Liver (tissue), 8 donors: ENCODE measurements at regions not wholly inside any gene's neighbourhood (a gene's known extent, or its start where the extent isn't known, plus 50 kb on each side); places are given as distances from the start of the nearest gene placed in this dataset.

Experiments
- DNase-seq: peaks from one replicate; pipeline ENCODE4 v3.0.0-alpha.2; 2017; ENCODE audit warnings: low spot score
- H3K27ac ChIP-seq, 2 donors: one replicate each; pipeline ENCODE4 v1.7.0; 2013; ENCODE audit warnings: inconsistent platforms in 2 of 2, low read length in 2 of 2, control low read depth in 1 of 2, low read depth in 1 of 2, mild to moderate bottlenecking in 1 of 2
- H3K27me3 ChIP-seq, 4 donors: one replicate each; pipeline versions ENCODE4 v1.6.1 to v1.7.0; 2013; ENCODE audit warnings: low read length in 3 of 4, inconsistent platforms in 1 of 4, mild to moderate bottlenecking in 1 of 4, moderate library complexity in 1 of 4; ENCODE audit not compliant: control insufficient read depth in 4 of 4, insufficient read depth in 4 of 4
- H3K36me3 ChIP-seq, 4 donors: one replicate each; pipeline versions ENCODE4 v1.6.1 to v1.7.0; 2013; ENCODE audit warnings: low read length in 3 of 4, mild to moderate bottlenecking in 3 of 4, low read depth in 1 of 4, moderate library complexity in 1 of 4; ENCODE audit not compliant: control insufficient read depth in 4 of 4, insufficient read depth in 3 of 4
- H3K4me1 ChIP-seq, 4 donors: one replicate each; pipeline versions ENCODE4 v1.6.1 to v1.7.0; 2013; ENCODE audit warnings: low read length in 3 of 4, mild to moderate bottlenecking in 3 of 4, moderate library complexity in 1 of 4; ENCODE audit not compliant: control insufficient read depth in 4 of 4, insufficient read depth in 4 of 4
- H3K4me3 ChIP-seq, 3 donors: one replicate each; pipeline versions ENCODE4 v1.6.1 to v1.7.0; 2013; ENCODE audit warnings: low read length in 3 of 3, control low read depth in 1 of 3, low read depth in 1 of 3, mild to moderate bottlenecking in 1 of 3
- H3K9ac ChIP-seq, 2 donors: one replicate each; pipeline ENCODE4 v1.7.0; 2013; ENCODE audit warnings: low read length in 2 of 2, mild to moderate bottlenecking in 2 of 2, moderate library complexity in 2 of 2, control low read depth in 1 of 2, low read depth in 1 of 2
- H3K9me3 ChIP-seq, 4 donors: one replicate each; pipeline versions ENCODE4 v1.6.1 to v1.7.0; 2013; ENCODE audit warnings: low read length in 3 of 4; ENCODE audit not compliant: control insufficient read depth in 4 of 4
- CTCF ChIP-seq: fragments of 150-350 bp; IDR thresholded peaks from 2 replicates; pipeline ENCODE4 v1.5.1; 2017; ENCODE audit warnings: improper control_type of control experiment, low read depth, low read length; ENCODE audit not compliant: missing input control
- EGR1 ChIP-seq, 2 donors: IDR thresholded peaks; 2 replicates each; pipeline ENCODE4 v1.6.1; 2016 to 2018; ENCODE audit warnings: antibody characterized with exemption in 2 of 2, low read depth in 2 of 2
- FOXA1 ChIP-seq: IDR thresholded peaks from 2 replicates; pipeline ENCODE4 v1.6.1; 2016; ENCODE audit warnings: antibody characterized with exemption
- FOXA2 ChIP-seq: IDR thresholded peaks from 2 replicates; pipeline ENCODE4 v1.6.1; 2016; ENCODE audit warnings: antibody characterized with exemption
- GABPA ChIP-seq, 2 donors: IDR thresholded peaks in 1 of 2; conservative IDR thresholded peaks in 1 of 2; 2 replicates each; pipeline ENCODE4 v1.6.1; 2016; ENCODE audit warnings: antibody characterized with exemption in 2 of 2, mild to moderate bottlenecking in 1 of 2, moderate library complexity in 1 of 2
- HNF4A ChIP-seq, 2 donors: conservative IDR thresholded peaks; 2 replicates each; pipeline ENCODE4 v1.6.1; 2016; ENCODE audit warnings: antibody characterized with exemption in 2 of 2, mild to moderate bottlenecking in 2 of 2
- HNF4G ChIP-seq: IDR thresholded peaks from 2 replicates; pipeline ENCODE4 v1.6.1; 2016; ENCODE audit warnings: antibody characterized with exemption
- JUND ChIP-seq, 2 donors: IDR thresholded peaks; 2 replicates each; pipeline ENCODE4 v1.6.1; 2016; ENCODE audit warnings: antibody characterized with exemption in 2 of 2
- NR2F2 ChIP-seq: IDR thresholded peaks from 2 replicates; pipeline ENCODE4 v1.6.1; 2016; ENCODE audit warnings: antibody characterized with exemption
- RAD21 ChIP-seq, 2 donors: IDR thresholded peaks; 2 replicates each; pipeline ENCODE4 v1.6.1; 2016; ENCODE audit warnings: antibody characterized with exemption in 2 of 2, mild to moderate bottlenecking in 2 of 2
- REST ChIP-seq: IDR thresholded peaks from 2 replicates; pipeline ENCODE4 v1.6.1; 2016; ENCODE audit warnings: antibody characterized with exemption, mild to moderate bottlenecking
- RXRA ChIP-seq, 2 donors: IDR thresholded peaks; 2 replicates each; pipeline ENCODE4 v1.6.1; 2017 to 2018; ENCODE audit warnings: antibody characterized with exemption in 2 of 2, mild to moderate bottlenecking in 1 of 2
- SP1 ChIP-seq: IDR thresholded peaks from 2 replicates; pipeline ENCODE4 v1.6.1; 2018; ENCODE audit warnings: antibody characterized with exemption, mild to moderate bottlenecking
- TAF1 ChIP-seq: conservative IDR thresholded peaks from 2 replicates; pipeline ENCODE4 v1.6.1; 2016; ENCODE audit warnings: antibody characterized with exemption, mild to moderate bottlenecking
- YY1 ChIP-seq: IDR thresholded peaks from 2 replicates; pipeline ENCODE4 v1.6.1; 2016; ENCODE audit warnings: antibody characterized with exemption, mild to moderate bottlenecking
- ZBTB33 ChIP-seq: IDR thresholded peaks from 2 replicates; pipeline ENCODE4 v1.6.1; 2016; ENCODE audit warnings: antibody characterized with exemption
- WGBS: extraction: QIAGEN DNeasy Blood & Tissue Kit; methylation state at CpG from one replicate; pipeline ENCODE4 v1.1.7; 2013; 5-methylcytosine and 5-hydroxymethylcytosine counted together
- TF ChIP-seq, protein P1 (sequence below): IDR thresholded peaks from 2 replicates; pipeline ENCODE4 v1.6.1; 2016; ENCODE audit warnings: antibody characterized with exemption
- TF ChIP-seq, protein P2 (sequence below): IDR thresholded peaks from 2 replicates; pipeline ENCODE4 v1.6.1; 2016; ENCODE audit warnings: antibody characterized with exemption
- donor health status: healthy.
- donor health status: healthy.
- donor health status: healthy.
- donor health status: healthy.
- donor health status: healthy.

- TF ChIP-seq ZBTB33 = no peak
Observed at GRCh38 chr6:141851063-141851462, 281.7 kb upstream of the GJE1 start (continued).

DNA sequence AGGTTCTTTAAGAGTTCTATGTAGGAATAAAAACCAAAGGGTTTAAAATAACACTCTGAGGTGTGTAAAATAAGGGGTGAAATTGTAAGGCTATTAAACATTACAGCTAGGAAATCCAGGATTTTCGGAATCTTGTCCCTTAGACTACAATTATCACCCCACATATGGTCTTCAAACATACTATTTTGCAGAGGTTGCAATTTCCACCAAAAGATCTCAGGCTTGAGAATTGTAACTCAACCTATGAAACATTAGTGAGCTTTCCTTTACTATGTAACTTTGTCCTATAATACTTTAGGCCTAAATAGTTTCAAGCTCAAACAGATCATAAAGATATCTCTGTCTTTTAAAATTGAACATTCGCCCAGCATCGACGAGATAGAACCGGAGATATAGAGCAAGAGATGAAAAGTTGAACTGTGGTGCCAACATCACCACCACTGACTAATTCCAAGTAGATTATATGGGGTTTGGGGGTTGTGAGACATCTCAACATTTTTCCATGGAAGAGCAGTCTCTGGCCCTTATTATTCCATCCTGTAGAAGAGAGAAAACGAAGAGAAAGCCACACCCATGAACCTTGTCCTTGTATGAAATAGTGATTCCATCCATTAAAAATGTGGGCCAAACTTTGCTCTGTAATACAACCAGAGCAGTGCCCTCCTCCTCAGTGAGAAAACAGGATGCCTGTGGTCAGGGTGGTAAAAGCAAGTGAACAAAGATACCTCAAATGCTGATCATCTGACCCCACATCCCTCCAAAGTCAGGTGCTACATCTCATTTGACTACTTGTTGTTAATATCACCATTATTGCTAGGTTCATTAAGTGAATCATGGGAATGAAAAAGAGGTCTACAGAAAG is 284.5 kb upstream of the GJE1 start:
- no peaks in the 10 kb centered on the region for H3K9me3 ChIP-seq
- H3K27ac ChIP-seq = no peak overlapping the region
- H3K27me3 ChIP-seq = no peaks in the 10 kb centered on the region
- no peaks in the 10 kb centered on the region for H3K36me3 ChIP-seq
- DNase-seq = no peak
- no peak for TF ChIP-seq HNF4A (conservative IDR thresholded peaks at IDR 0.05)
- TF ChIP-seq, protein P1, sequence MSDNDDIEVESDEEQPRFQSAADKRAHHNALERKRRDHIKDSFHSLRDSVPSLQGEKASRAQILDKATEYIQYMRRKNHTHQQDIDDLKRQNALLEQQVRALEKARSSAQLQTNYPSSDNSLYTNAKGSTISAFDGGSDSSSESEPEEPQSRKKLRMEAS = no peak
- no peak for TF ChIP-seq RXRA (IDR thresholded peaks at IDR 0.05)
- TF ChIP-seq, protein P2, sequence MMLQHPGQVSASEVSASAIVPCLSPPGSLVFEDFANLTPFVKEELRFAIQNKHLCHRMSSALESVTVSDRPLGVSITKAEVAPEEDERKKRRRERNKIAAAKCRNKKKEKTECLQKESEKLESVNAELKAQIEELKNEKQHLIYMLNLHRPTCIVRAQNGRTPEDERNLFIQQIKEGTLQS = no peak
- no peak for TF ChIP-seq REST
- TF ChIP-seq CTCF = no peak
- TF ChIP-seq FOXA1 = no peak
- TF ChIP-seq YY1 = no peak
- no peak for TF ChIP-seq EGR1 (IDR thresholded peaks at IDR 0.05; ENCODE audit: low read depth in 2 of 2)
- no peak for TF ChIP-seq TAF1
- no peak for TF ChIP-seq FOXA2
- TF ChIP-seq JUND (IDR thresholded peaks at IDR 0.05) = no peak
- no peak for TF ChIP-seq SP1
- no peak for TF ChIP-seq HNF4G
- TF ChIP-seq NR2F2 = no peak
- no peak for TF ChIP-seq RAD21 (IDR thresholded peaks at IDR 0.05)
- no peak for TF ChIP-seq GABPA (IDR thresholded peaks at IDR 0.05 in 1 of 2, conservative IDR thresholded peaks at IDR 0.05 in 1 of 2)
- no peak for TF ChIP-seq ZBTB33
- 82% methylated on average over 6 of the region's 6 CpGs for WGBS
- H3K4me3 ChIP-seq = no peak overlapping the region
- H3K4me1 ChIP-seq = no peaks in the 10 kb centered on the region
- no peak overlapping the region for H3K9ac ChIP-seq
